Neural cell (in vitro differentiated cells): ENCODE measurements at regions not wholly inside any gene's neighbourhood (a gene's known extent, or its start where the extent isn't known, plus 50 kb on each side); places are given as distances from the start of the nearest gene placed in this dataset.

ENCODE experiments used
- EZH2 ChIP-seq: fragments of 200-600, 300-800 bp; shearing (Covaris generic), sonication (generic); IDR thresholded peaks from 2 replicates; pipeline ENCODE4 v1.6.1; 2014; ENCODE audit warnings: antibody characterized with exemption, low read length, borderline replicate concordance, mild to moderate bottlenecking; ENCODE audit not compliant: insufficient read depth, poor library complexity, severe bottlenecking
- POLR2AphosphoS5 ChIP-seq: IDR thresholded peaks from 2 replicates; pipeline ENCODE4 v1.6.1; 2012
- RAD21 ChIP-seq: fragments of 450-650 bp; conservative IDR thresholded peaks from 2 replicates; pipeline ENCODE4 v1.6.1; 2014; ENCODE audit warnings: antibody characterized with exemption, mild to moderate bottlenecking, moderate library complexity
- TF ChIP-seq, protein P1 (sequence below): fragments of 450-650 bp; IDR thresholded peaks from 2 replicates; pipeline ENCODE4 v1.5.1; 2014; ENCODE audit warnings: antibody characterized with exemption, mild to moderate bottlenecking, moderate library complexity; ENCODE audit not compliant: poor library complexity, severe bottlenecking

DNA sequence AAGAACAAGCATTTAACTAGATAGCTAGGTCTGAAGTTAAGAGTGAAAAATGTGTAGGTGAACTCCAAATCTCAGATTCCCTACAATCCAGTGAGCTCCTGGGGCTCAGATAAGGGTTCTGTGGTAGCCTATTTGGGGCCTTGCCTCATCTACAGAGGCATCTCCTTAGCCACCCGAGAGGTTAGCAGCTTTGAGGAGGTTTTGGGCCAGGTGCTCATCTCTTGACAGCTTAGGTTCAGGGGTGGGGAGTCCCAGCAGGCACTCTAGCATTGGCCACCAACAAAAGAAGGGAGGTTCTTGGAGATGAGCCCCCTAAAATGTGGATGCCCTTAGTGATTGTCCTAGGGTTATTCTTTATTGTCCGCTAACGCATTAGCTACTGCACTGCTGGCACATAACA is 184.4 kb upstream of the B3GAT1 start:
- TF ChIP-seq, protein P1, sequence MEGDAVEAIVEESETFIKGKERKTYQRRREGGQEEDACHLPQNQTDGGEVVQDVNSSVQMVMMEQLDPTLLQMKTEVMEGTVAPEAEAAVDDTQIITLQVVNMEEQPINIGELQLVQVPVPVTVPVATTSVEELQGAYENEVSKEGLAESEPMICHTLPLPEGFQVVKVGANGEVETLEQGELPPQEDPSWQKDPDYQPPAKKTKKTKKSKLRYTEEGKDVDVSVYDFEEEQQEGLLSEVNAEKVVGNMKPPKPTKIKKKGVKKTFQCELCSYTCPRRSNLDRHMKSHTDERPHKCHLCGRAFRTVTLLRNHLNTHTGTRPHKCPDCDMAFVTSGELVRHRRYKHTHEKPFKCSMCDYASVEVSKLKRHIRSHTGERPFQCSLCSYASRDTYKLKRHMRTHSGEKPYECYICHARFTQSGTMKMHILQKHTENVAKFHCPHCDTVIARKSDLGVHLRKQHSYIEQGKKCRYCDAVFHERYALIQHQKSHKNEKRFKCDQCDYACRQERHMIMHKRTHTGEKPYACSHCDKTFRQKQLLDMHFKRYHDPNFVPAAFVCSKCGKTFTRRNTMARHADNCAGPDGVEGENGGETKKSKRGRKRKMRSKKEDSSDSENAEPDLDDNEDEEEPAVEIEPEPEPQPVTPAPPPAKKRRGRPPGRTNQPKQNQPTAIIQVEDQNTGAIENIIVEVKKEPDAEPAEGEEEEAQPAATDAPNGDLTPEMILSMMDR, result no peak
- TF ChIP-seq EZH2 (no peak), RAD21 (no peak), POLR2AphosphoS5 (no peak)
